ENCODE measurements at regions not wholly inside any gene's neighbourhood (a gene's known extent, or its start where the extent isn't known, plus 50 kb on each side); places are given as distances from the start of the nearest gene placed in this dataset.

- in situ Hi-C loops (cut with MboI; ENCODE audit: low pct_unique_long_range_greater_than_20kb, low sequenced_read_pairs): no loop called here
- DNase-seq: no peak
Measured at GRCh38 chr6:24004659-24005058, 121.4 kb upstream of the NRSN1 start.

GRCh38 chr6:24006254-24006653 lies 119.8 kb upstream of the NRSN1 start:
- in situ Hi-C loops (cut with MboI; ENCODE audit: low pct_unique_long_range_greater_than_20kb, low sequenced_read_pairs): no loop called here
- no peak for DNase-seq

- no peak for DNase-seq
- in situ Hi-C loops (cut with MboI; ENCODE audit: low pct_unique_long_range_greater_than_20kb, low sequenced_read_pairs): no loop called here
Measured at GRCh38 chr6:24009319-24009718, 116.7 kb upstream of the NRSN1 start.

GRCh38 chr6:24010133-24010532 lies 115.9 kb upstream of the NRSN1 start:
- in situ Hi-C loops (cut with MboI; ENCODE audit: low pct_unique_long_range_greater_than_20kb, low sequenced_read_pairs): no loop called here
- peak; percentile 13 for DNase-seq

GRCh38 chr6:24016286-24016685 lies 109.7 kb upstream of the NRSN1 start:
- DNase-seq: no peak
- in situ Hi-C loops (cut with MboI; ENCODE audit: low pct_unique_long_range_greater_than_20kb, low sequenced_read_pairs): no loop called here

- no peak for DNase-seq
- in situ Hi-C loops (cut with MboI; ENCODE audit: low pct_unique_long_range_greater_than_20kb, low sequenced_read_pairs): no loop called here
Measured at GRCh38 chr6:24016857-24017256, 109.2 kb upstream of the NRSN1 start.

GRCh38 chr6:24019393-24019792 lies 106.6 kb upstream of the NRSN1 start:
- DNase-seq: no peak
- in situ Hi-C loops (cut with MboI; ENCODE audit: low pct_unique_long_range_greater_than_20kb, low sequenced_read_pairs): no loop called here

- DNase-seq: no peak
- in situ Hi-C loops (cut with MboI; ENCODE audit: low pct_unique_long_range_greater_than_20kb, low sequenced_read_pairs): no loop called here
Measured at GRCh38 chr6:24019830-24020229, 106.2 kb upstream of the NRSN1 start.

GRCh38 chr6:24026050-24026449 lies 100.0 kb upstream of the NRSN1 start:
- in situ Hi-C loops (cut with MboI; ENCODE audit: low pct_unique_long_range_greater_than_20kb, low sequenced_read_pairs): no loop called here
- DNase-seq: no peak

- in situ Hi-C loops (cut with MboI; ENCODE audit: low pct_unique_long_range_greater_than_20kb, low sequenced_read_pairs): no loop called here
- no peak for DNase-seq
Measured at GRCh38 chr6:24031496-24031895, 94.5 kb upstream of the NRSN1 start.

- in situ Hi-C loops (cut with MboI; ENCODE audit: low pct_unique_long_range_greater_than_20kb, low sequenced_read_pairs): no loop called here
- DNase-seq: no peak
Measured at GRCh38 chr6:24032896-24033688, 92.9 kb upstream of the NRSN1 start.

- in situ Hi-C loops (cut with MboI; ENCODE audit: low pct_unique_long_range_greater_than_20kb, low sequenced_read_pairs): no loop called here
- no peak for DNase-seq
Measured at GRCh38 chr6:24043848-24044247, 82.2 kb upstream of the NRSN1 start.

GRCh38 chr6:24051942-24052589 lies 73.9 kb upstream of the NRSN1 start:
- DNase-seq: no peak
- in situ Hi-C loops (cut with MboI; ENCODE audit: low pct_unique_long_range_greater_than_20kb, low sequenced_read_pairs): no loop called here

- in situ Hi-C loops (cut with MboI; ENCODE audit: low pct_unique_long_range_greater_than_20kb, low sequenced_read_pairs): no loop called here
Measured at GRCh38 chr6:24052590-24052961, 73.4 kb upstream of the NRSN1 start.

GRCh38 chr6:24053057-24053456 lies 73.0 kb upstream of the NRSN1 start:
- in situ Hi-C loops (cut with MboI; ENCODE audit: low pct_unique_long_range_greater_than_20kb, low sequenced_read_pairs): no loop called here
- DNase-seq: no peak

More at GRCh38 chr6:24052590-24052961, 73.4 kb upstream of the NRSN1 start:
- no peak for DNase-seq

GRCh38 chr6:24054388-24054787 lies 71.6 kb upstream of the NRSN1 start:
- DNase-seq: no peak
- in situ Hi-C loops (cut with MboI; ENCODE audit: low pct_unique_long_range_greater_than_20kb, low sequenced_read_pairs): no loop called here

GRCh38 chr6:24056567-24056966 lies 69.4 kb upstream of the NRSN1 start:
- in situ Hi-C loops (cut with MboI; ENCODE audit: low pct_unique_long_range_greater_than_20kb, low sequenced_read_pairs): no loop called here

GRCh38 chr6:24057030-24057429 lies 69.0 kb upstream of the NRSN1 start:
- in situ Hi-C loops (cut with MboI; ENCODE audit: low pct_unique_long_range_greater_than_20kb, low sequenced_read_pairs): no loop called here
- no peak for DNase-seq

More at GRCh38 chr6:24056567-24056966, 69.4 kb upstream of the NRSN1 start:
- DNase-seq: no peak

GRCh38 chr6:24060982-24061754 lies 64.8 kb upstream of the NRSN1 start:
- in situ Hi-C loops (cut with MboI; ENCODE audit: low pct_unique_long_range_greater_than_20kb, low sequenced_read_pairs): no loop called here
- no peak for DNase-seq

GRCh38 chr6:24064106-24064505 lies 61.9 kb upstream of the NRSN1 start:
- in situ Hi-C loops (cut with MboI; ENCODE audit: low pct_unique_long_range_greater_than_20kb, low sequenced_read_pairs): no loop called here
- peak; percentile 30 for DNase-seq
